Fibroblast of lung (primary cell): ENCODE measurements at regions not wholly inside any gene's neighbourhood (a gene's known extent, or its start where the extent isn't known, plus 50 kb on each side); places are given as distances from the start of the nearest gene placed in this dataset.

Experiments
- EZH2 ChIP-seq: IDR thresholded peaks from 2 replicates; pipeline ENCODE4 v1.5.1; 2012; ENCODE audit warnings: low read length, control low read depth, mild to moderate bottlenecking; ENCODE audit errors: missing control alignments
- TF ChIP-seq, protein P1 (sequence below), 2 donors: IDR thresholded peaks in 1 of 2; conservative IDR thresholded peaks in 1 of 2; 1 replicate in 1 of 2; 2 replicates in 1 of 2; pipeline ENCODE4 v1.5.1; 2011 to 2012; ENCODE audit warnings: low read length in 2 of 2, control low read depth in 1 of 2, inconsistent platforms in 1 of 2, low read depth in 1 of 2, mild to moderate bottlenecking in 1 of 2

DNA sequence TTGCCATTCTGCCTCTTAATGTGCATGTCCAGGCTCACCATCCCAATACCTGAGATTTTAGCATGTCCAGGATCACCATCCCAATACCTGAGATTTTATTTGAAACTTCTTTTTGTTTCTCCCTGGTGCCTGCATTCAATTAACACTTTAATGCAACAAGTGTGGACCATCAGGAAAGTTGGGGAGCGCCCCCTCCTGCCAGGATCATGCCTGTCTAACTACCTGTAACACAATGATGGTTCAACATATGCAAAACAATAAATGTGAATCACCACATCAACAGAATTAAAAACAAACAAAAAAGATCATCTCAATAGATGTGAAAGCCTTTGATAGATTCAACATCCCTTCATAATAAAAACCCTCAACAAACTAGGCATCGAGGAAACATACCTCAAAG, 1359.5 kb upstream of the DIAPH2 start:
- TF ChIP-seq, protein P1, sequence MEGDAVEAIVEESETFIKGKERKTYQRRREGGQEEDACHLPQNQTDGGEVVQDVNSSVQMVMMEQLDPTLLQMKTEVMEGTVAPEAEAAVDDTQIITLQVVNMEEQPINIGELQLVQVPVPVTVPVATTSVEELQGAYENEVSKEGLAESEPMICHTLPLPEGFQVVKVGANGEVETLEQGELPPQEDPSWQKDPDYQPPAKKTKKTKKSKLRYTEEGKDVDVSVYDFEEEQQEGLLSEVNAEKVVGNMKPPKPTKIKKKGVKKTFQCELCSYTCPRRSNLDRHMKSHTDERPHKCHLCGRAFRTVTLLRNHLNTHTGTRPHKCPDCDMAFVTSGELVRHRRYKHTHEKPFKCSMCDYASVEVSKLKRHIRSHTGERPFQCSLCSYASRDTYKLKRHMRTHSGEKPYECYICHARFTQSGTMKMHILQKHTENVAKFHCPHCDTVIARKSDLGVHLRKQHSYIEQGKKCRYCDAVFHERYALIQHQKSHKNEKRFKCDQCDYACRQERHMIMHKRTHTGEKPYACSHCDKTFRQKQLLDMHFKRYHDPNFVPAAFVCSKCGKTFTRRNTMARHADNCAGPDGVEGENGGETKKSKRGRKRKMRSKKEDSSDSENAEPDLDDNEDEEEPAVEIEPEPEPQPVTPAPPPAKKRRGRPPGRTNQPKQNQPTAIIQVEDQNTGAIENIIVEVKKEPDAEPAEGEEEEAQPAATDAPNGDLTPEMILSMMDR (conservative IDR thresholded peaks at IDR 0.05 in 1 of 2, IDR thresholded peaks at IDR 0.05 in 1 of 2; ENCODE audit: low read depth in 1 of 2, low read length in 2 of 2): no peak
- no peak for TF ChIP-seq EZH2
